ENCODE measurements at regions not wholly inside any gene's neighbourhood (a gene's known extent, or its start where the extent isn't known, plus 50 kb on each side); places are given as distances from the start of the nearest gene placed in this dataset.

GRCh38 chr6:26152226-26153101, 65.2 kb downstream of the HFE start:
- TF ChIP-seq CTCF (IDR thresholded peaks at IDR 0.05): no peak
- TF ChIP-seq POLR2A (IDR thresholded peaks at IDR 0.05): no peak
